CD8-positive, alpha-beta memory T cell (primary cell): ENCODE measurements at regions not wholly inside any gene's neighbourhood (a gene's known extent, or its start where the extent isn't known, plus 50 kb on each side); places are given as distances from the start of the nearest gene placed in this dataset.
"Not testable (repeated sequence)": the region's sequence is repeated elsewhere in the genome, so short reads cannot be mapped to it uniquely, and the experiment has no call there.

Experiments used
- CTCF ChIA-PET: fragments of 350-600 bp; sonication (Branson Sonifier 250); formaldehyde crosslinking; loops from one replicate; lab custom pipeline; 2021; ENCODE audit warnings: antibody characterized with exemption; lab: Charles Lee
- POLR2A ChIA-PET: fragments of 350-600 bp; sonication (Branson Sonifier 250); formaldehyde crosslinking; loops from one replicate; lab custom pipeline; 2021; ENCODE audit warnings: antibody characterized with exemption; lab: Charles Lee
- DNase-seq, 5 donors: peaks; one replicate each; pipeline versions ENCODE4 v3.0.0 to v3.0.0-alpha.2; 2020 to 2022; ENCODE audit warnings: mixed read lengths in 1 of 5
- H3K27ac ChIP-seq: one replicate; pipeline ENCODE4 v1.7.0; 2013; ENCODE audit warnings: low read depth, mild to moderate bottlenecking, low read length, moderate library complexity
- H3K27me3 ChIP-seq: 2 replicates; pipeline ENCODE4 v1.7.0; 2013; ENCODE audit warnings: low read length, mild to moderate bottlenecking; ENCODE audit not compliant: insufficient read depth, poor library complexity, severe bottlenecking
- H3K36me3 ChIP-seq: 2 replicates; pipeline ENCODE4 v1.7.0; 2013; ENCODE audit warnings: mild to moderate bottlenecking, low read length, moderate library complexity; ENCODE audit not compliant: insufficient read depth
- H3K4me1 ChIP-seq: 2 replicates; pipeline ENCODE4 v1.7.0; 2013; ENCODE audit warnings: mild to moderate bottlenecking, low read length, moderate library complexity; ENCODE audit not compliant: insufficient read depth
- H3K4me3 ChIP-seq: 2 replicates; pipeline ENCODE4 v1.7.0; 2013; ENCODE audit warnings: mild to moderate bottlenecking, low read length
- H3K9me3 ChIP-seq: 2 replicates; pipeline ENCODE4 v1.7.0; 2013; ENCODE audit warnings: mild to moderate bottlenecking, low read length
- H3K27ac Mint-ChIP-seq, 8 donors: one replicate each; pipeline ENCODE4 v1.8.0; 2020 to 2021; ENCODE audit warnings: mixed read lengths in 8 of 8, mild to moderate bottlenecking in 6 of 8, inconsistent platforms in 3 of 8, moderate library complexity in 3 of 8
- H3K27me3 Mint-ChIP-seq, 2 donors: one replicate each; pipeline ENCODE4 v1.8.0; 2020 to 2021; ENCODE audit warnings: mixed read lengths in 2 of 2, mild to moderate bottlenecking in 1 of 2, moderate library complexity in 1 of 2
- H3K36me3 Mint-ChIP-seq, 3 donors: one replicate each; pipeline ENCODE4 v1.8.0; 2020 to 2021; ENCODE audit warnings: mixed read lengths in 3 of 3, inconsistent platforms in 1 of 3, mild to moderate bottlenecking in 1 of 3
- H3K4me1 Mint-ChIP-seq, 3 donors: one replicate each; pipeline ENCODE4 v1.8.0; 2020 to 2021; ENCODE audit warnings: mixed read lengths in 3 of 3, inconsistent platforms in 1 of 3, mild to moderate bottlenecking in 1 of 3
- H3K4me3 Mint-ChIP-seq, 7 donors: one replicate each; pipeline ENCODE4 v1.8.0; 2020 to 2021; ENCODE audit warnings: mixed read lengths in 7 of 7, mild to moderate bottlenecking in 6 of 7, moderate library complexity in 4 of 7, inconsistent platforms in 2 of 7
- H3K9me3 Mint-ChIP-seq, 5 donors: one replicate each; pipeline ENCODE4 v1.8.0; 2020 to 2022; ENCODE audit warnings: mixed read lengths in 5 of 5, mild to moderate bottlenecking in 3 of 5, moderate library complexity in 2 of 5, inconsistent platforms in 1 of 5

DNA sequence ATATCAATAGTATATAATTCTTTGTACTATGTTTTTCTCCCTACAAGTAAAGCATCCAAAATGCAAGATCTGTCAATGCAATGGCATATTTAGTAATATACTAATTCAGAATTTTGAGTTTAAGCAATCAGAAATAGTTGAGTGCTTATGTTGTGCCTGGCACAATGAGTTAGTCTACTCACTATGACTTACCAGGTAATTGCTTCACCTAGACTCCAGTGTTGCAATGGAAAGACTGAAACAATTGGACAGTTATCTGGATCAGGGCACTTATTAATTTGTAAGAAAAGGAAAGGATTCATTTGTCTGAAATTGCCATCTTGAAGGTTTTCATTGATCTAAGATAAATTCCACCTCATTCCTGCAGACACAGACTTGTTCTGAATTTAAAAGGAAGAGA lies 97.6 kb upstream of the TCF4 start:
- Mint-ChIP-seq H3K9me3 (peaks cover 0 to 17% (median 4%) of the 10 kb centered on the region in 5 donors), H3K4me3 (no peak overlapping the region), H3K27me3 (no peaks in the 10 kb centered on the region), H3K4me1 (no peaks in the 10 kb centered on the region), H3K36me3 (no peaks in the 10 kb centered on the region), H3K27ac (no peak overlapping the region)
- H3K27ac ChIP-seq = no peak overlapping the region
- no peaks in the 10 kb centered on the region for H3K27me3 ChIP-seq
- H3K9me3 ChIP-seq = no peaks in the 10 kb centered on the region
- no peaks in the 10 kb centered on the region for H3K36me3 ChIP-seq
- H3K4me1 ChIP-seq = no peaks in the 10 kb centered on the region
- no peak for DNase-seq
- ChIA-PET POLR2A (no interaction called here), CTCF (no interaction called here)
- no peak overlapping the region for H3K4me3 ChIP-seq

DNA sequence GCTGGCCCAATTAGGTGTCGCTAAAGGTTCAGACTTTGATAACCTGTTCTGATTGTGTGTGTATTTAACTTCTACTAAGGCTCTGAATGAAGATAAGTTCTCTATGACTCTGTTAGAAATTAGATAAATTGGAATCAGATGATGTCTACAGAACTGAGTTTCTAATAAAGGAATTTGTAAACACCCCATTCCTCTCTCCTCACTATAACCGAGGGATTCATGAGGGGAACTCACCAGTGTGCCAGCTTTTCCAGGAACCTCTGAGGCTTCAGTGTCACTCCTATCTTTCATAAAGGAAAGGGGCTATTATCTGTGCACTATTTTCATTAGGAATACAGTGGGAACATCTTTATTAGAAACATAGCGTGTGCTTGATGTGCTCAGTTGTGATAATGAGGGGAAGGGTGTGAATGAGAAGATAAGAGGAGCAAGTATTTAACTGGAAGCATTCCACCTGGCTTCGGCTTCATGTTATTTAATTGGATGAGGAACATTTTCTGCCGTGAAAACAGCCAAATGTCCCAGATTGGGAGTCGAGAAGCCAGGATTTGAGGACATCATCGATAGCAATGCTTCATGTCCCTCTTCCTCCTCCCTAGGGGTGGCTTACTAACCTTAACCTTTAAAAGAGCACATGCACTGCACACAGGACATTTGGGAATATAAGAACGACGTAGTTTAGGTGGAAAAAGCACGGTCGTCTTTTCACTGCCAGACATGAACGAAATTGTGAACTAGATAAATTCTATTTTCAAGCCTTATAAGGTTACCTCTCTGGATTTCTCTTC lies 84.8 kb upstream of the TCF4 start:
- POLR2A ChIA-PET = no interaction called here
- Histone ChIP-seq H3K4me3 (no peak overlapping the region), H3K9me3 (no peaks in the 10 kb centered on the region), H3K4me1 (no peaks in the 10 kb centered on the region), H3K27ac (no peak overlapping the region), H3K27me3 (no peaks in the 10 kb centered on the region), H3K36me3 (no peaks in the 10 kb centered on the region)
- H3K4me3 Mint-ChIP-seq = no peak overlapping the region
- H3K27me3 Mint-ChIP-seq = no peaks in the 10 kb centered on the region
- no peaks in the 10 kb centered on the region for H3K36me3 Mint-ChIP-seq
- peaks cover 3 to 27% (median 11%) of the 10 kb centered on the region in 5 donors for H3K9me3 Mint-ChIP-seq
- CTCF ChIA-PET = no interaction called here
- no peak overlapping the region for H3K27ac Mint-ChIP-seq
- H3K4me1 Mint-ChIP-seq = no peaks in the 10 kb centered on the region
- DNase-seq = no peak

- POLR2A ChIA-PET = no interaction called here
Measured at GRCh38 chr18:55665506-55665905, 77.5 kb upstream of the TCF4 start.

GRCh38 chr18:55664758-55665400 lies 76.9 kb upstream of the TCF4 start:
- POLR2A ChIA-PET, H3K4me1 Mint-ChIP-seq, H3K27me3 ChIP-seq, H3K36me3 ChIP-seq, H3K4me3 ChIP-seq, H3K4me3 Mint-ChIP-seq, H3K36me3 Mint-ChIP-seq, H3K27ac ChIP-seq, H3K27ac Mint-ChIP-seq, CTCF ChIA-PET, H3K4me1 ChIP-seq, DNase-seq, H3K9me3 ChIP-seq, H3K27me3 Mint-ChIP-seq: not testable (repeated sequence)
- peaks cover 7 to 15% (median 13%) of the 10 kb centered on the region in 5 donors for H3K9me3 Mint-ChIP-seq

More at GRCh38 chr18:55665506-55665905, 77.5 kb upstream of the TCF4 start:
- Mint-ChIP-seq H3K27me3 (peaks cover 0 to 2% of the 10 kb centered on the region in 2 donors), H3K9me3 (peaks cover 7 to 15% (median 13%) of the 10 kb centered on the region in 5 donors), H3K27ac (no peak overlapping the region), H3K4me1 (no peaks in the 10 kb centered on the region), H3K4me3 (no peak overlapping the region), H3K36me3 (no peaks in the 10 kb centered on the region)
- H3K9me3 ChIP-seq = no peaks in the 10 kb centered on the region
- H3K27me3 ChIP-seq = no peaks in the 10 kb centered on the region
- CTCF ChIA-PET = no interaction called here
- H3K36me3 ChIP-seq = no peaks in the 10 kb centered on the region
- no peak overlapping the region for H3K4me3 ChIP-seq
- no peaks in the 10 kb centered on the region for H3K4me1 ChIP-seq
- no peak for DNase-seq
- no peak overlapping the region for H3K27ac ChIP-seq

DNA sequence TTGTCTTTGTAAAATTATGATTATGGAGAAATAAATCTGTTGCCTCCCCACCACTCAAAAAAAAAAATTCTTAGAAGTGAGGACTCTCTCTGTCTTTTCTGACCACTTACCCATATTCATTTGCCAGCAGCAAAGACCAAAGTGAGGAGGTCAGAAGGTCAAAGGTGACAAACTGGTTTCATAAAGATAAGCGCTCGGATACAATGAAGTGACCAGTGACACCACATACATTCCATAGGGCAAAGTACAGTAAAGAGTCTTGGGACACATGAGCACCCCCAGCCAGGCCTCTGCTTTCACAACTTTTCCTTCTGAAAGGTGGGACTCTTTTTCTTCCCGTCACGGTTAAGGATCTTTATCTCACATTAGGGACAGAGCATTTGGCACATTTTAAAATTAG lies 75.9 kb upstream of the TCF4 start:
- Mint-ChIP-seq H3K27ac (no peak overlapping the region), H3K27me3 (peaks cover 0 to 2% of the 10 kb centered on the region in 2 donors), H3K9me3 (peaks cover 7 to 15% (median 13%) of the 10 kb centered on the region in 5 donors), H3K36me3 (no peaks in the 10 kb centered on the region), H3K4me3 (no peak overlapping the region), H3K4me1 (no peaks in the 10 kb centered on the region)
- Histone ChIP-seq H3K9me3 (no peaks in the 10 kb centered on the region), H3K4me1 (no peaks in the 10 kb centered on the region), H3K27me3 (no peaks in the 10 kb centered on the region), H3K4me3 (no peak overlapping the region), H3K36me3 (no peaks in the 10 kb centered on the region), H3K27ac (no peak overlapping the region)
- POLR2A ChIA-PET = no interaction called here
- CTCF ChIA-PET = no interaction called here
- DNase-seq = no peak

- CTCF ChIA-PET = no interaction called here
- H3K4me3 Mint-ChIP-seq = no peak overlapping the region
- POLR2A ChIA-PET = no interaction called here
- H3K27me3 Mint-ChIP-seq = peaks cover 0 to 1% of the 10 kb centered on the region in 2 donors
- H3K27me3 ChIP-seq = no peaks in the 10 kb centered on the region
- no peak overlapping the region for H3K27ac ChIP-seq
- H3K9me3 ChIP-seq = no peaks in the 10 kb centered on the region
- no peaks in the 10 kb centered on the region for H3K4me1 ChIP-seq
- H3K4me1 Mint-ChIP-seq = no peaks in the 10 kb centered on the region
- peaks cover 0 to 4% (median 0%) of the 10 kb centered on the region in 5 donors for H3K9me3 Mint-ChIP-seq
- H3K36me3 Mint-ChIP-seq = no peaks in the 10 kb centered on the region
- DNase-seq = no peak
- no peak overlapping the region for H3K27ac Mint-ChIP-seq
- no peaks in the 10 kb centered on the region for H3K36me3 ChIP-seq
- no peak overlapping the region for H3K4me3 ChIP-seq
Measured at GRCh38 chr18:55658598-55658997, 70.6 kb upstream of the TCF4 start.

DNA sequence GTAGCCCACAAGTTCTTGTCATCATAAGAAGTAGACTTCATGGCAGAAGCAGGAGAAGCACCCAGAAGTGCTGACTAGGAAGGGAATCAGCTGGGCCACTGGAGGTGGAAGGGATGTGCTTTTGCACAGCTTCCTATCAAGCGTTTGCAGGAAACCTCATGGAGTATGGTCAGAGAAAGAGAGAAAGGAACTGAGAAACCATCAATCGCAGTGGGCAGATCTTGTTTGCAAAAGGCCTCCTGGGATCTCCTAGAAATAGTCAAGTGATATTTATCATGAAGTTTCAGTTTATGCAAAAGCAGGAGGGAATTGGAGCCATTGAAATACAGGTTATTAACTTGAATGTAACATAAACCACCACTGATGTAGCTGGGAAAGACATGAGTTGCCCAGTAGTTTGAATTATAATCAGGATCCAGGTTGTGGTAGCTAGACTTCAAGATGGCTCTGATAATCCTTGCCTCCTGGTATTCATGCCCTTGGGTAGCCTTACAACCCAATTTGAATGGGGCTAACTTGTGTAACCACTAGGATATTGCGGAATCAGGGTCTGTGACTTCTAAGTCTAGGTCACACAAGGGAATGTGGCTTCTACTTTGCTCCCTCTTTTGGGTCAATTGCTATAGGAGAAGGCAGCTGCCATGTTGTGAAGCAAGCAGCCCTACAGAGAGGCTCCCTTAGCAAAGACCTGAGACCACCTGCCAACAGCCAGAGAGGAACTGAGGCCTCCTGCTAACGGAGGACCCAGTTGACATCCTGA lies 69.8 kb upstream of the TCF4 start:
- H3K27ac Mint-ChIP-seq = no peak overlapping the region
- peaks cover 0 to 3% (median 2%) of the 10 kb centered on the region in 5 donors for H3K9me3 Mint-ChIP-seq
- no peaks in the 10 kb centered on the region for H3K4me1 Mint-ChIP-seq
- H3K36me3 Mint-ChIP-seq = no peaks in the 10 kb centered on the region
- no peak overlapping the region for H3K4me3 Mint-ChIP-seq
- no peak for DNase-seq
- no peak overlapping the region for H3K4me3 ChIP-seq
- POLR2A ChIA-PET = no interaction called here
- H3K4me1 ChIP-seq = no peaks in the 10 kb centered on the region
- H3K27me3 ChIP-seq = no peaks in the 10 kb centered on the region
- H3K27me3 Mint-ChIP-seq = peaks cover 0 to 1% of the 10 kb centered on the region in 2 donors
- no peaks in the 10 kb centered on the region for H3K9me3 ChIP-seq
- H3K27ac ChIP-seq = no peak overlapping the region
- no peaks in the 10 kb centered on the region for H3K36me3 ChIP-seq
- CTCF ChIA-PET = no interaction called here

DNA sequence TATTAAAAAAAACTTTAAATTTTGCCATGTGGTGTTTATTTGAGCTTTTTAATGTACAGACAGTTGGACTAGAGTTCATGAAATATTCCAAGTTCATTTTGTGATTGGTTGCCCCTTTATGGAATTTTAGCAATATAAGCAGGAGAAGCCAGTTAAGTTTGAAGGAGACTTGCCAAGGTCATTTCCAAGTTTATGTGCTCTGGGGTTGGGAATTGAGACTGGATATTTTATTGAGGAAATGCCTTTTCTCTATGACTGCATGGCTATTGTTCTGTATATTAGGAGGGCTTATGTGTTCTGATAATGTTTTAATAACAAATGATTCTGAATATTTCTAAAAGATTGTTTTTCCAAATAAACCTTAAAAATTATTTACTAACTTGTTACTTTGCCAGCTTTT lies 67.0 kb upstream of the TCF4 start:
- H3K4me1 Mint-ChIP-seq = no peaks in the 10 kb centered on the region
- no peaks in the 10 kb centered on the region for H3K4me1 ChIP-seq
- H3K27ac ChIP-seq = no peak overlapping the region
- no peaks in the 10 kb centered on the region for H3K9me3 ChIP-seq
- ChIA-PET POLR2A (no interaction called here), CTCF (no interaction called here)
- no peak overlapping the region for H3K4me3 Mint-ChIP-seq
- H3K9me3 Mint-ChIP-seq = peaks cover 0 to 6% (median 2%) of the 10 kb centered on the region in 5 donors
- no peak overlapping the region for H3K27ac Mint-ChIP-seq
- H3K36me3 Mint-ChIP-seq = no peaks in the 10 kb centered on the region
- DNase-seq = no peak
- no peaks in the 10 kb centered on the region for H3K36me3 ChIP-seq
- no peak overlapping the region for H3K4me3 ChIP-seq
- no peaks in the 10 kb centered on the region for H3K27me3 ChIP-seq
- peaks cover 0 to 2% of the 10 kb centered on the region in 2 donors for H3K27me3 Mint-ChIP-seq
